Spleen (tissue), 7 donors: ENCODE measurements at regions not wholly inside any gene's neighbourhood (a gene's known extent, or its start where the extent isn't known, plus 50 kb on each side); places are given as distances from the start of the nearest gene placed in this dataset.

Experiments used
- POLR2A ChIP-seq, 3 donors: fragments of 450-650 bp; IDR thresholded peaks; one replicate each; pipeline ENCODE4 v1.5.1; 2017; ENCODE audit warnings: antibody characterized with exemption in 3 of 3, mild to moderate bottlenecking in 1 of 3
- POLR2AphosphoS5 ChIP-seq, 3 donors: sonication (generic); formaldehyde crosslinking; IDR thresholded peaks; one replicate each; pipeline ENCODE4 v1.5.1; 2017; ENCODE audit warnings: antibody characterized with exemption in 3 of 3
- TF ChIP-seq, protein P1 (sequence below), 11 experiments: fragments of 200-600 bp in 7 of 11; fragments of 450-650 bp in 4 of 11; sonication (generic) in 4 of 11; IDR thresholded peaks in 8 of 11; conservative IDR thresholded peaks in 3 of 11; 1 replicate in 7 of 11; 2 replicates in 4 of 11; pipeline versions ENCODE4 v1.4.0 to v1.8.0; 2016 to 2021; ENCODE audit warnings: antibody characterized with exemption in 11 of 11, inconsistent platforms in 4 of 11, mild to moderate bottlenecking in 1 of 11
- donor health status: DM: no; HTN: no; CAD: no; lungs with moderate emphysema.
- donor health status: DM: no; HTN: no; CAD: no.
- donor health status: DM: no; HTN: no; CAD: no.

GRCh38 chr6:164832410-164832809 lies 477.0 kb downstream of the C6orf118 start:
- TF ChIP-seq, protein P1, sequence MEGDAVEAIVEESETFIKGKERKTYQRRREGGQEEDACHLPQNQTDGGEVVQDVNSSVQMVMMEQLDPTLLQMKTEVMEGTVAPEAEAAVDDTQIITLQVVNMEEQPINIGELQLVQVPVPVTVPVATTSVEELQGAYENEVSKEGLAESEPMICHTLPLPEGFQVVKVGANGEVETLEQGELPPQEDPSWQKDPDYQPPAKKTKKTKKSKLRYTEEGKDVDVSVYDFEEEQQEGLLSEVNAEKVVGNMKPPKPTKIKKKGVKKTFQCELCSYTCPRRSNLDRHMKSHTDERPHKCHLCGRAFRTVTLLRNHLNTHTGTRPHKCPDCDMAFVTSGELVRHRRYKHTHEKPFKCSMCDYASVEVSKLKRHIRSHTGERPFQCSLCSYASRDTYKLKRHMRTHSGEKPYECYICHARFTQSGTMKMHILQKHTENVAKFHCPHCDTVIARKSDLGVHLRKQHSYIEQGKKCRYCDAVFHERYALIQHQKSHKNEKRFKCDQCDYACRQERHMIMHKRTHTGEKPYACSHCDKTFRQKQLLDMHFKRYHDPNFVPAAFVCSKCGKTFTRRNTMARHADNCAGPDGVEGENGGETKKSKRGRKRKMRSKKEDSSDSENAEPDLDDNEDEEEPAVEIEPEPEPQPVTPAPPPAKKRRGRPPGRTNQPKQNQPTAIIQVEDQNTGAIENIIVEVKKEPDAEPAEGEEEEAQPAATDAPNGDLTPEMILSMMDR (IDR thresholded peaks at IDR 0.05 in 8 of 11, conservative IDR thresholded peaks at IDR 0.05 in 3 of 11): no peak
- no peak for TF ChIP-seq POLR2AphosphoS5 (IDR thresholded peaks at IDR 0.05)
- no peak for TF ChIP-seq POLR2A (IDR thresholded peaks at IDR 0.05)
